Breast epithelium (tissue), 4 donors: ENCODE measurements at regions not wholly inside any gene's neighbourhood (a gene's known extent, or its start where the extent isn't known, plus 50 kb on each side); places are given as distances from the start of the nearest gene placed in this dataset.

ENCODE experiments used
- DNase-seq, 2 donors: peaks; one replicate each; pipeline ENCODE4 v3.0.0-alpha.2; 2019; ENCODE audit warnings: low spot score in 2 of 2
- H3K27ac ChIP-seq, 2 donors: fragments of 200-600 bp; sonication (generic) in 1 of 2; one replicate each; pipeline ENCODE4 v1.5.1; 2016 to 2019; ENCODE audit warnings: mild to moderate bottlenecking in 1 of 2
- H3K27me3 ChIP-seq, 2 donors: fragments of 200-600 bp; sonication (generic) in 1 of 2; one replicate each; pipeline versions ENCODE4 v1.5.1 to v1.6.0; 2017 to 2019; ENCODE audit warnings: control low read depth in 1 of 2, mild to moderate bottlenecking in 1 of 2
- H3K36me3 ChIP-seq: fragments of 200-600 bp; one replicate; pipeline ENCODE4 v1.5.1; 2019
- H3K4me1 ChIP-seq, 2 donors: fragments of 200-600 bp; sonication (generic); one replicate each; pipeline ENCODE4 v1.5.1; 2016 to 2019; ENCODE audit warnings: control low read depth in 1 of 2
- H3K4me3 ChIP-seq, 3 donors: fragments of 200-600 bp; sonication (generic); 1 replicate in 2 of 3; 2 replicates in 1 of 3; pipeline ENCODE4 v1.5.1; 2016 to 2019; ENCODE audit warnings: mild to moderate bottlenecking in 3 of 3, moderate library complexity in 2 of 3
- H3K9me3 ChIP-seq, 2 donors: fragments of 200-600 bp; sonication (generic) in 1 of 2; one replicate each; pipeline ENCODE4 v1.5.1; 2016 to 2019; ENCODE audit warnings: control low read depth in 1 of 2
- POLR2A ChIP-seq: fragments of 450-650 bp; IDR thresholded peaks from one replicate; pipeline ENCODE4 v1.6.1; 2016; ENCODE audit warnings: antibody characterized with exemption, mild to moderate bottlenecking, moderate library complexity
- POLR2AphosphoS5 ChIP-seq, 3 donors: sonication (generic); formaldehyde crosslinking; IDR thresholded peaks; one replicate each; pipeline ENCODE4 v1.6.1; 2017; ENCODE audit warnings: antibody characterized with exemption in 3 of 3
- intact Hi-C: fragments of 100-400 bp; cut with DNase I; formaldehyde crosslinking; loops from one replicate; pipeline ENCODE4 v1.15.1; 2023; ENCODE audit warnings: low total_unique reads
- TF ChIP-seq, protein P1 (sequence below), 3 donors: fragments of 450-650 bp; IDR thresholded peaks; one replicate each; pipeline ENCODE4 v1.5.1; 2016 to 2017; ENCODE audit warnings: antibody characterized with exemption in 3 of 3, mild to moderate bottlenecking in 3 of 3, moderate library complexity in 3 of 3

DNA sequence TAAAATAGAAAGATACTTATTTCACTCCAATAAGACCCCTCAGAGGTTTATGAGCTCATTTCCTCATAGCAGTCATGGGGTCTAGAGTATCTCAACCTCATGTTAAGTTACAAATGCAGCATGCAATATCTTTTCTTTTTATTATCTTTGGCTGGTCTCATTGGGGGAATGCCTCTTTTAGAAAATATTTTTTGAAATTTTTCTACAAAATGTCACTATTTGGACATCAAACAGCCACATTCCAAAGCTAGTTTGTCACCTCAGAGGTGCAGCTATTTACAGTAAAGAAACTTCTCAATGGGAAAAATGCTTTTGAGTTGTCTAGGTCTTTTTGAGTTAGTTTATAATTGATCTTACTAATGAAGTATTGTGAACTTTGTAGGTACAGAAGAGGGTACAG lies 370.7 kb upstream of the LRATD1 start:
- H3K4me1 ChIP-seq = no peaks in the 10 kb centered on the region
- H3K27me3 ChIP-seq = no peaks in the 10 kb centered on the region
- no peak for DNase-seq
- no peaks in the 10 kb centered on the region for H3K36me3 ChIP-seq
- no peaks in the 10 kb centered on the region for H3K9me3 ChIP-seq
- no peak overlapping the region for H3K4me3 ChIP-seq
- TF ChIP-seq POLR2AphosphoS5 (IDR thresholded peaks at IDR 0.05) = no peak
- TF ChIP-seq POLR2A = no peak
- TF ChIP-seq, protein P1, sequence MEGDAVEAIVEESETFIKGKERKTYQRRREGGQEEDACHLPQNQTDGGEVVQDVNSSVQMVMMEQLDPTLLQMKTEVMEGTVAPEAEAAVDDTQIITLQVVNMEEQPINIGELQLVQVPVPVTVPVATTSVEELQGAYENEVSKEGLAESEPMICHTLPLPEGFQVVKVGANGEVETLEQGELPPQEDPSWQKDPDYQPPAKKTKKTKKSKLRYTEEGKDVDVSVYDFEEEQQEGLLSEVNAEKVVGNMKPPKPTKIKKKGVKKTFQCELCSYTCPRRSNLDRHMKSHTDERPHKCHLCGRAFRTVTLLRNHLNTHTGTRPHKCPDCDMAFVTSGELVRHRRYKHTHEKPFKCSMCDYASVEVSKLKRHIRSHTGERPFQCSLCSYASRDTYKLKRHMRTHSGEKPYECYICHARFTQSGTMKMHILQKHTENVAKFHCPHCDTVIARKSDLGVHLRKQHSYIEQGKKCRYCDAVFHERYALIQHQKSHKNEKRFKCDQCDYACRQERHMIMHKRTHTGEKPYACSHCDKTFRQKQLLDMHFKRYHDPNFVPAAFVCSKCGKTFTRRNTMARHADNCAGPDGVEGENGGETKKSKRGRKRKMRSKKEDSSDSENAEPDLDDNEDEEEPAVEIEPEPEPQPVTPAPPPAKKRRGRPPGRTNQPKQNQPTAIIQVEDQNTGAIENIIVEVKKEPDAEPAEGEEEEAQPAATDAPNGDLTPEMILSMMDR (IDR thresholded peaks at IDR 0.05) = no peak
- intact Hi-C loops = no loop called here
- no peak overlapping the region for H3K27ac ChIP-seq

DNA sequence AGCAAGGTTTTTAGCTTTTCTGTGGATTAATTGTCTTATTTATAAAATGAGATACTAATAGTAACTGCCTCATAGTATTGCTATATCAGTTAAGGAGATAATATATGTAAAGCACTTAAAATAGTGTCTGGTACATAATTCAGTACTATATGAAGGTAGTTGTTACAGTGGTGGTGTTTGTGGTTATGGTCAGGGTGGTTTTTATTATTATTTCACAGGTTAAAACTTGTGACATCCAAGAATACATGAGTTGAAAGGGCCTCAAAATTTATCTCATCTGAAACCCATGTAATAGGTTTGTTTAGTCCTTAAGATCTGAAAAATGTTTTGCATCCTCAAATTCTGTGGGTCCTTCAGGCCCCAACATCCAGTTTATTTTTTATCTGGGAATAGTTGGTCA lies 369.5 kb upstream of the LRATD1 start:
- H3K9me3 ChIP-seq = no peaks in the 10 kb centered on the region
- TF ChIP-seq, protein P1 (IDR thresholded peaks at IDR 0.05) = no peak
- TF ChIP-seq POLR2AphosphoS5 (IDR thresholded peaks at IDR 0.05) = no peak
- TF ChIP-seq POLR2A = no peak
- no peak overlapping the region for H3K27ac ChIP-seq
- no peaks in the 10 kb centered on the region for H3K36me3 ChIP-seq
- no peak for DNase-seq
- intact Hi-C loops = no loop called here
- H3K4me1 ChIP-seq = no peaks in the 10 kb centered on the region
- no peaks in the 10 kb centered on the region for H3K27me3 ChIP-seq
- H3K4me3 ChIP-seq = no peak overlapping the region

DNA sequence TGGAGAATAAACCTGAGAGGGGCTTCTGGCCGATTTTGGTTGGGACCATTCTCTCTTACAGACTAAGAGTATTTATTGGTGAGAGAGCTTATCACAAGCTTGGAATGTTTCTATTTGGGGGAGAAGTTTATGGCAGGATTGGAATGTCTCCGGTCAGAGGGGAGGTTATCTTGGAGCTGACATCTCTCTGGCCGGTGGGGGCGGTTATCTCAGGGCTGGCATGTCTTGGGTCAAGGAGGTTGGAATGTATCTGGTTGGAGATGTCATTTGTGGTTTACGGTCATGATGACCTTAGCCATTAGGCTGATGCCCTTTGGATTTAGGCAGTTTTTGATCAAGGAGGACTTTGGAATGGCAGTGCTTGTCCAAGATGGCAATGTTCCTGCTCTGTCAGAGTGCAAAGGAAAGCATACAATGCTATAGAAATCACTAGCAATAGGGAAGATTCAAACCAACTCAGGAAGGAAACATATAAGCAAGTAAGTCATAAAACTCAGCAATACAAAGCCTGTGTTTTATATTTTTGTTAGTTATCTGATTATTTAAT lies 362.4 kb upstream of the LRATD1 start:
- no peaks in the 10 kb centered on the region for H3K9me3 ChIP-seq
- no peaks in the 10 kb centered on the region for H3K4me1 ChIP-seq
- DNase-seq = no peak
- no peak overlapping the region for H3K27ac ChIP-seq
- H3K4me3 ChIP-seq = no peak overlapping the region
- no peaks in the 10 kb centered on the region for H3K27me3 ChIP-seq
- H3K36me3 ChIP-seq = no peaks in the 10 kb centered on the region
- TF ChIP-seq, protein P1 (IDR thresholded peaks at IDR 0.05) = no peak
- TF ChIP-seq POLR2AphosphoS5 (IDR thresholded peaks at IDR 0.05) = no peak
- no peak for TF ChIP-seq POLR2A
- intact Hi-C loops = no loop called here

DNA sequence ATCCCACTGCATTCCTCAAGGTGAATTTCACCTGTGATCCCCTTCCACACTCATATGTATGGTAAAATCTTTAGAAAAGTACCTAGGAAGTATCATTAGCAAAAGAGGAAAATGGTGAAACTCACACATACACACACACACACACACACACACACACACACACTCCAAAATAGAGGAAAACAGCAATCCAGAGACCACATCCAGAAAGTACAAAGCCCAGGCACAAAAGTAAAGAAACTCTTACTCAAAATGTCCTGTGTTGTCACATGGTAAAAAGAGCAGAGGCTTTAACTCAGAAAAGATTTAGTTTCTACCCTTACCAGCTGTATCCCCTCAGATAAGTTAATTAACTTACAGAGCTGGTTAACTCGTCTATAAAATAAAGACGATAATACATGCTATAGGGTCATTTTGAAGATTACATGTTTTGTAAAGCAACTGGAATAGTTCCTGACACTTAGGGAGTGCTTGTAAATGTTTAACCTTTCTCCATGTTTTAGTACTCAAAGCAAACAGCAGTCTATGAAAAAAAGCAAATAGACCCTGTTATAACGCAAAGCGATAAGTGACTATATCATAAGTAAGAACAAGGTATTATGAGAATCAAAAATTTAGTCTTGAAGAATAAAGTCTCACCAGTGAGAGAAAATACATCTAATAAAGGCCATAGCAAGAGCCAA lies 360.0 kb upstream of the LRATD1 start:
- Histone ChIP-seq H3K27ac (no peak overlapping the region), H3K36me3 (no peaks in the 10 kb centered on the region), H3K27me3 (no peaks in the 10 kb centered on the region), H3K4me1 (no peaks in the 10 kb centered on the region), H3K9me3 (peaks cover 0 to 7% of the 10 kb centered on the region in 2 donors), H3K4me3 (no peak overlapping the region)
- TF ChIP-seq POLR2AphosphoS5 (IDR thresholded peaks at IDR 0.05) = no peak
- no peak for TF ChIP-seq POLR2A
- TF ChIP-seq, protein P1 (IDR thresholded peaks at IDR 0.05) = no peak
- DNase-seq = no peak
- intact Hi-C loops = no loop called here

DNA sequence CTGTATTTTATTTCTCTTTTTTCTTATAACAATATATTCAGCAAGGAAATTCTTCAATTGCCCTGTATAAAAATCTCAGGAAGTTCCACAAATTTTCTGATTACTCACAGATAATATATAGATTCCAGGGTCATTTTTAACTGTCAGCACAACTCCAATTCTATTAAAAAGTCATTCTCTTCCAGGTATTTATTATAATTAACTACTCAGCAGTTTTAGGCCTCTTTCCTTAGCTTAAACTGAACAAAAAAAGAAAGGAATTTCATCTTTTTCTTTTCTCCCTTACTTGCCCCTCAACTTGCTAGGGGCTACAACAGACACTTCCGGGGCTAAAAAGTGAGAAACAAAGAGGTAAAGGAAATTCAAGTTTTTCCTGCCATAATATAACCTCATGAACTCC lies 358.9 kb upstream of the LRATD1 start:
- no peak for TF ChIP-seq POLR2A
- TF ChIP-seq POLR2AphosphoS5 (IDR thresholded peaks at IDR 0.05) = no peak
- TF ChIP-seq, protein P1 (IDR thresholded peaks at IDR 0.05) = no peak
- H3K27me3 ChIP-seq = no peaks in the 10 kb centered on the region
- H3K4me1 ChIP-seq = no peaks in the 10 kb centered on the region
- no peak overlapping the region for H3K4me3 ChIP-seq
- H3K9me3 ChIP-seq = peaks cover 0 to 14% of the 10 kb centered on the region in 2 donors
- H3K27ac ChIP-seq = no peak overlapping the region
- H3K36me3 ChIP-seq = no peaks in the 10 kb centered on the region
- intact Hi-C loops = no loop called here
- no peak for DNase-seq
